SK-N-SH (cell line): ENCODE measurements at regions not wholly inside any gene's neighbourhood (a gene's known extent, or its start where the extent isn't known, plus 50 kb on each side); places are given as distances from the start of the nearest gene placed in this dataset.

Experiments used
- CTCF ChIA-PET: fragments of 300-600, 350-600 bp; formaldehyde crosslinking; extraction: SDS; loops from one replicate; lab custom pipeline; 2021; lab: Yijun Ruan, JAX
- POLR2A ChIA-PET: fragments of 350-600 bp; sonication (Branson Sonifier 250); formaldehyde crosslinking; extraction: SDS; loops from one replicate; lab custom pipeline; 2020; ENCODE audit warnings: antibody characterized with exemption, inconsistent platforms; lab: Yijun Ruan, JAX
- DNase-seq: peaks from one replicate; pipeline ENCODE4 v3.0.0; 2012
- H2AFZ ChIP-seq: fragments of 200-600 bp; sonication (generic); 2 replicates; pipeline ENCODE4 v1.8.1; 2016; ENCODE audit warnings: antibody characterized with exemption, mild to moderate bottlenecking, low read depth
- H3F3A ChIP-seq: fragments of 200-600 bp; sonication (generic); replicated peaks from 2 replicates; pipeline ENCODE3; 2016; ENCODE audit warnings: antibody characterized with exemption, mild to moderate bottlenecking; ENCODE audit not compliant: insufficient read depth
- H3K27ac ChIP-seq, 2 experiments: fragments of 200-500 bp in 1 of 2; fragments of 200-600 bp in 1 of 2; sonication (Bioruptor generic) in 1 of 2; sonication (generic), shearing (Covaris generic) in 1 of 2; 2 replicates each; pipeline versions ENCODE4 v1.5.1 to v1.6.1; 2014 to 2016; ENCODE audit warnings: low read depth in 2 of 2, inconsistent platforms in 1 of 2, low read length in 1 of 2, mild to moderate bottlenecking in 1 of 2, mixed read lengths in 1 of 2
- H3K27me3 ChIP-seq: fragments of 200-600 bp; sonication (generic), shearing (Covaris generic); 2 replicates; pipeline ENCODE4 v1.6.1; 2016; ENCODE audit warnings: mixed run types; ENCODE audit not compliant: insufficient read depth
- H3K36me3 ChIP-seq, 2 experiments: fragments of 200-500 bp in 1 of 2; fragments of 200-600 bp in 1 of 2; sonication (Bioruptor generic) in 1 of 2; sonication (generic) in 1 of 2; replicated peaks in 1 of 2; 2 replicates each; pipeline versions ENCODE3 to v1.5.1; 2014 to 2016; ENCODE audit warnings: low read length in 1 of 2, mild to moderate bottlenecking in 1 of 2; ENCODE audit not compliant: insufficient read depth in 2 of 2, control insufficient read depth in 1 of 2
- H3K4me1 ChIP-seq, 2 experiments: fragments of 200-500 bp in 1 of 2; fragments of 200-600 bp in 1 of 2; sonication (Bioruptor generic) in 1 of 2; sonication (generic), shearing (Covaris generic) in 1 of 2; 2 replicates each; pipeline versions ENCODE4 v1.5.1 to v1.6.1; 2014 to 2016; ENCODE audit warnings: low read depth in 1 of 2, low read length in 1 of 2, mixed run types in 1 of 2; ENCODE audit not compliant: insufficient read depth in 2 of 2, control insufficient read depth in 1 of 2
- H3K4me2 ChIP-seq: fragments of 200-600 bp; sonication (generic), shearing (Covaris generic); 2 replicates; pipeline ENCODE4 v1.6.1; 2017; ENCODE audit warnings: mixed run types
- H3K4me3 ChIP-seq, 2 experiments: fragments of 200-500 bp in 1 of 2; fragments of 200-600 bp in 1 of 2; sonication (Bioruptor generic) in 1 of 2; sonication (generic), shearing (Covaris generic) in 1 of 2; 2 replicates each; pipeline versions ENCODE4 v1.5.1 to v1.8.1; 2014 to 2016; ENCODE audit warnings: low read depth in 2 of 2, inconsistent platforms in 1 of 2, low read length in 1 of 2, mild to moderate bottlenecking in 1 of 2, mixed read lengths in 1 of 2, moderate library complexity in 1 of 2
- H3K79me2 ChIP-seq: fragments of 200-600 bp; sonication (generic); 2 replicates; pipeline ENCODE4 v1.8.1; 2017; ENCODE audit warnings: mild to moderate bottlenecking; ENCODE audit not compliant: insufficient read depth
- H3K9ac ChIP-seq: fragments of 200-600 bp; sonication (generic); 2 replicates; pipeline ENCODE4 v1.6.1; 2017; ENCODE audit warnings: mixed run types
- H3K9me2 ChIP-seq: fragments of 200-600 bp; sonication (generic); 2 replicates; pipeline ENCODE4 v1.6.1; 2017; ENCODE audit warnings: mixed run types
- H3K9me3 ChIP-seq: fragments of 200-600 bp; sonication (generic); 2 replicates; pipeline ENCODE4 v1.6.1; 2017; ENCODE audit warnings: mixed run types, mild to moderate bottlenecking, moderate library complexity
- H4K20me1 ChIP-seq: fragments of 200-600 bp; sonication (generic); 2 replicates; pipeline ENCODE4 v1.6.1; 2017; ENCODE audit warnings: mild to moderate bottlenecking, mixed run types; ENCODE audit not compliant: insufficient read depth
- CHD2 ChIP-seq: fragments of 150-350 bp; IDR thresholded peaks from 2 replicates; pipeline ENCODE4 v1.6.1; 2018; ENCODE audit warnings: low read length; ENCODE audit not compliant: partially characterized antibody
- CTCF ChIP-seq: fragments of 200-600 bp; sonication (generic); IDR thresholded peaks from 2 replicates; pipeline ENCODE4 v1.6.1; 2017; ENCODE audit warnings: antibody characterized with exemption, mild to moderate bottlenecking, moderate library complexity
- EP300 ChIP-seq, 2 experiments: IDR thresholded peaks; 2 replicates each; pipeline versions ENCODE4 v1.4.0 to v1.6.1; 2012; ENCODE audit warnings: borderline replicate concordance in 1 of 2, low read depth in 1 of 2, low read length in 1 of 2
- EZH2phosphoT487 ChIP-seq: fragments of 200-600 bp; sonication (generic); IDR thresholded peaks from 2 replicates; pipeline ENCODE4 v1.6.1; 2017; ENCODE audit warnings: low read depth, mixed run types, mild to moderate bottlenecking, antibody characterized with exemption, moderate library complexity, borderline replicate concordance
- FOXJ3 ChIP-seq: sonication (generic); formaldehyde crosslinking; IDR thresholded peaks from 2 replicates; pipeline ENCODE4 v1.5.1; 2020; ENCODE audit warnings: mild to moderate bottlenecking, missing genetic modification reagents
- GABPA ChIP-seq: IDR thresholded peaks from 2 replicates; pipeline ENCODE4 v1.4.0; 2012; ENCODE audit warnings: low read depth, mild to moderate bottlenecking
- GATA2 ChIP-seq: sonication (generic); formaldehyde crosslinking; IDR thresholded peaks from 2 replicates; pipeline ENCODE4 v1.5.0; 2020; ENCODE audit warnings: mild to moderate bottlenecking, missing genetic modification reagents
- IRF3 ChIP-seq: fragments of 150-350 bp; IDR thresholded peaks from 2 replicates; pipeline ENCODE4 v1.6.1; 2016; ENCODE audit warnings: mild to moderate bottlenecking, low read depth, low read length
- JUND ChIP-seq: IDR thresholded peaks from 2 replicates; pipeline ENCODE4 v1.4.0; 2012
- MAX ChIP-seq: IDR thresholded peaks from 2 replicates; pipeline ENCODE4 v1.4.0; 2012; ENCODE audit warnings: low read depth
- MEF2A ChIP-seq: IDR thresholded peaks from 2 replicates; pipeline ENCODE4 v1.4.0; 2012; ENCODE audit warnings: low read depth, borderline replicate concordance
- NFIC ChIP-seq: IDR thresholded peaks from 2 replicates; pipeline ENCODE4 v1.4.0; 2012; ENCODE audit warnings: borderline replicate concordance
- RAD21 ChIP-seq: IDR thresholded peaks from 2 replicates; pipeline ENCODE4 v1.6.1; 2012; ENCODE audit warnings: mild to moderate bottlenecking, low read length
- RCOR1 ChIP-seq: fragments of 150-350 bp; IDR thresholded peaks from 2 replicates; pipeline ENCODE4 v1.6.1; 2017; ENCODE audit warnings: antibody characterized with exemption, low read length
- REST ChIP-seq: IDR thresholded peaks from 2 replicates; pipeline ENCODE4 v1.6.1; 2012; ENCODE audit warnings: mild to moderate bottlenecking, low read depth, low read length, moderate library complexity
- RFX5 ChIP-seq: IDR thresholded peaks from 2 replicates; pipeline ENCODE4 v1.6.1; 2012; ENCODE audit warnings: mild to moderate bottlenecking, improper control_type of control experiment, low read length
- RXRA ChIP-seq: IDR thresholded peaks from 2 replicates; pipeline ENCODE4 v1.4.0; 2012; ENCODE audit warnings: low read depth, mild to moderate bottlenecking, borderline replicate concordance
- SIN3A ChIP-seq: IDR thresholded peaks from 2 replicates; pipeline ENCODE4 v1.6.1; 2012; ENCODE audit warnings: low read depth, mild to moderate bottlenecking, low read length, moderate library complexity, borderline replicate concordance
- SMC3 ChIP-seq: IDR thresholded peaks from 2 replicates; pipeline ENCODE4 v1.6.1; 2012; ENCODE audit warnings: low read depth, low read length, improper control_type of control experiment
- TAF1 ChIP-seq: IDR thresholded peaks from 2 replicates; pipeline ENCODE4 v1.6.1; 2012; ENCODE audit warnings: low read depth, mild to moderate bottlenecking, low read length, moderate library complexity, borderline replicate concordance
- TCF12 ChIP-seq: IDR thresholded peaks from 2 replicates; pipeline ENCODE4 v1.4.0; 2012
- USF1 ChIP-seq: IDR thresholded peaks from 2 replicates; pipeline ENCODE4 v1.4.0; 2012; ENCODE audit warnings: low read depth, borderline replicate concordance
- YY1 ChIP-seq: IDR thresholded peaks from 2 replicates; pipeline ENCODE4 v1.4.0; 2012; ENCODE audit warnings: low read depth, mild to moderate bottlenecking
- WGBS: methylation state at CpG from one replicate; pipeline ENCODE4 v1.1.6; 2017; ENCODE audit warnings: low lambda C conversion rate; 5-methylcytosine and 5-hydroxymethylcytosine counted together

GRCh38 chr18:39721712-39722111, 2156.1 kb upstream of the CELF4 start:
- Histone ChIP-seq H3K36me3 (no peaks in the 10 kb centered on the region), H3K4me1 (no peaks in the 10 kb centered on the region; a peak in 1 of 4 replicates), H3K27me3 (no peaks in the 10 kb centered on the region), H3K9me3 (no peaks in the 10 kb centered on the region), H3K9me2 (no peaks in the 10 kb centered on the region), H4K20me1 (no peaks in the 10 kb centered on the region), H3K9ac (no peak overlapping the region), H3F3A (no peaks in the 10 kb centered on the region), H3K4me3 (no peak overlapping the region), H3K27ac (no peak overlapping the region), H2AFZ (no peak overlapping the region), H3K79me2 (no peaks in the 10 kb centered on the region), H3K4me2 (no peak overlapping the region)
- ChIA-PET POLR2A (no interaction called here), CTCF (no interaction called here)
- WGBS = 19% methylated on average over 1 of the region's 1 CpG
- DNase-seq = no peak
- TF ChIP-seq IRF3 = no peak
- no peak for TF ChIP-seq FOXJ3
- TF ChIP-seq RFX5 = no peak
- TF ChIP-seq RCOR1 = no peak
- TF ChIP-seq MEF2A = no peak
- TF ChIP-seq RAD21 = no peak
- no peak for TF ChIP-seq SMC3
- TF ChIP-seq CHD2 = no peak
- no peak for TF ChIP-seq TCF12
- TF ChIP-seq, all 33 proteins: peak for 0

- ChIA-PET POLR2A (no interaction called here), CTCF (no interaction called here)
- DNase-seq = no peak
- no peak for TF ChIP-seq NFIC
- TF ChIP-seq RXRA = no peak
- no peak for TF ChIP-seq MAX
- no peak for TF ChIP-seq YY1
- TF ChIP-seq SIN3A = no peak
- no peak for TF ChIP-seq TAF1
- TF ChIP-seq JUND = no peak
- TF ChIP-seq RCOR1 = no peak
- TF ChIP-seq FOXJ3 = no peak
- no peak for TF ChIP-seq GATA2 (CRISPR knock-in tag)
- TF ChIP-seq REST = no peak
- no peak for TF ChIP-seq GABPA
- TF ChIP-seq USF1 = no peak
- no peak for TF ChIP-seq EZH2phosphoT487
- TF ChIP-seq RFX5 = no peak
- TF ChIP-seq EP300 (IDR thresholded peaks at IDR 0.05; ENCODE audit: borderline replicate concordance in 1 of 2, low read depth in 1 of 2, low read length in 1 of 2) = no peak
- no peak for TF ChIP-seq CTCF
These were observed 2148.4 kb upstream of the CELF4 start for GRCh38 chr18:39713961-39714360.

More at GRCh38 chr18:39713961-39714360, 2148.4 kb upstream of the CELF4 start:
- H3K9me2 ChIP-seq = no peaks in the 10 kb centered on the region
- H3K4me2 ChIP-seq = no peak overlapping the region
- H3K4me1 ChIP-seq = no peaks in the 10 kb centered on the region
- H3K27ac ChIP-seq = no peak overlapping the region
- no peak overlapping the region for H3K9ac ChIP-seq
- no peaks in the 10 kb centered on the region for H3K79me2 ChIP-seq
- H3K9me3 ChIP-seq = no peaks in the 10 kb centered on the region
- no peak overlapping the region for H3K4me3 ChIP-seq
- no peak overlapping the region for H2AFZ ChIP-seq
- H3F3A ChIP-seq = no peaks in the 10 kb centered on the region
- no peaks in the 10 kb centered on the region for H3K36me3 ChIP-seq
- no peaks in the 10 kb centered on the region for H3K27me3 ChIP-seq
- 70% methylated on average over 3 of the region's 3 CpGs for WGBS
- no peaks in the 10 kb centered on the region for H4K20me1 ChIP-seq
